Omental fat pad (tissue), 3 donors: ENCODE measurements at regions not wholly inside any gene's neighbourhood (a gene's known extent, or its start where the extent isn't known, plus 50 kb on each side); places are given as distances from the start of the nearest gene placed in this dataset.

Source experiments
- ATAC-seq: fragments of 150-250 bp; one replicate; pipeline ENCODE4 v1.9.1; 2016; ENCODE audit warnings: mild to moderate bottlenecking, moderate library complexity; ENCODE audit not compliant: low FRiP score
- DNase-seq: peaks from one replicate; pipeline ENCODE4 v3.0.0-alpha.2; 2019; ENCODE audit warnings: low spot score
- CTCF ChIP-seq, 3 donors: fragments of 450-650 bp; IDR thresholded peaks; one replicate each; pipeline ENCODE4 v1.5.1; 2016 to 2017; ENCODE audit warnings: antibody characterized with exemption in 3 of 3, mild to moderate bottlenecking in 3 of 3, moderate library complexity in 2 of 3

- DNase-seq (no peak), ATAC-seq (no peak)
- no peak for TF ChIP-seq CTCF (IDR thresholded peaks at IDR 0.05)
Observed at GRCh38 chr7:118040562-118040961, 143.4 kb upstream of the LSM8 start.

- DNase-seq (no peak), ATAC-seq (no peak)
- no peak for TF ChIP-seq CTCF (IDR thresholded peaks at IDR 0.05)
Observed at GRCh38 chr7:118041251-118041878, 142.6 kb upstream of the LSM8 start.

GRCh38 chr7:118045629-118046028, 138.3 kb upstream of the LSM8 start:
- DNase-seq: no peak
- no peak for TF ChIP-seq CTCF (IDR thresholded peaks at IDR 0.05)
- no peak for ATAC-seq

GRCh38 chr7:118046086-118046485, 137.9 kb upstream of the LSM8 start:
- DNase-seq: no peak
- ATAC-seq: no peak
- TF ChIP-seq CTCF (IDR thresholded peaks at IDR 0.05): no peak

GRCh38 chr7:118046801-118047200, 137.2 kb upstream of the LSM8 start:
- no peak for TF ChIP-seq CTCF (IDR thresholded peaks at IDR 0.05)
- ATAC-seq: no peak
- DNase-seq: no peak

- no peak for DNase-seq
- no peak for ATAC-seq
- no peak for TF ChIP-seq CTCF (IDR thresholded peaks at IDR 0.05)
Observed at GRCh38 chr7:118052336-118052735, 131.6 kb upstream of the LSM8 start.

- no peak for DNase-seq
- TF ChIP-seq CTCF (IDR thresholded peaks at IDR 0.05): no peak
Observed at GRCh38 chr7:118053353-118053752, 130.6 kb upstream of the LSM8 start.

More at GRCh38 chr7:118053353-118053752, 130.6 kb upstream of the LSM8 start:
- no peak for ATAC-seq
